Endothelial cell of umbilical vein (primary cell): ENCODE measurements at regions not wholly inside any gene's neighbourhood (a gene's known extent, or its start where the extent isn't known, plus 50 kb on each side); places are given as distances from the start of the nearest gene placed in this dataset.

Experiments
- BruUV-seq: library from RNA; stranded (reverse); fragments of 400-500 nt; replicated peaks from 2 replicates; lab custom pipeline; 2021; lab: Mats Ljungman, UMichigan
- CTCF ChIA-PET: fragments of 300-600, 350-600 bp; sonication (Branson Sonifier 250); formaldehyde crosslinking; loops from one replicate; lab custom pipeline; 2021; ENCODE audit warnings: antibody characterized with exemption, inconsistent platforms; lab: Charles Lee
- POLR2A ChIA-PET: fragments of 300-600, 350-600 bp; sonication (Branson Sonifier 250); formaldehyde crosslinking; loops from one replicate; lab custom pipeline; 2021; ENCODE audit warnings: antibody characterized with exemption, inconsistent platforms; lab: Charles Lee
- DNase-seq: peaks from one replicate; pipeline ENCODE4 v3.0.0-alpha.2; 2011; ENCODE audit warnings: low read depth, low spot score
- FAIRE-seq: peaks from 2 replicates; lab custom pipeline; 2011; peaks lifted over from hg19 to GRCh38; lab: Jason Lieb, UNC
- H2AFZ ChIP-seq: 2 replicates; pipeline ENCODE4 v1.6.0; 2012; ENCODE audit warnings: low read depth, low read length, control low read depth, inconsistent platforms
- H3K27ac ChIP-seq: 2 replicates; pipeline ENCODE4 v1.5.1; 2011; ENCODE audit warnings: low read depth, mild to moderate bottlenecking, control low read depth, low read length, moderate library complexity; ENCODE audit not compliant: insufficient read depth
- H3K27me3 ChIP-seq, 2 experiments: 2 replicates each; pipeline versions ENCODE4 v1.6.0 to v1.6.1; 2011; ENCODE audit warnings: low read length in 2 of 2, mixed read lengths in 1 of 2; ENCODE audit not compliant: control insufficient read depth in 2 of 2, insufficient read depth in 2 of 2
- H3K36me3 ChIP-seq, 2 experiments: 2 replicates in 1 of 2; 3 replicates in 1 of 2; pipeline ENCODE4 v1.5.1; 2011; ENCODE audit warnings: low read length in 2 of 2, mild to moderate bottlenecking in 1 of 2, moderate library complexity in 1 of 2; ENCODE audit not compliant: control insufficient read depth in 2 of 2, insufficient read depth in 2 of 2; ENCODE audit errors: extremely low read depth in 1 of 2
- H3K4me1 ChIP-seq: 3 replicates; pipeline ENCODE4 v1.5.1; 2011; ENCODE audit warnings: mild to moderate bottlenecking, low read length; ENCODE audit not compliant: control insufficient read depth, insufficient read depth; ENCODE audit errors: extremely low read depth
- H3K4me2 ChIP-seq: 2 replicates; pipeline ENCODE4 v1.6.1; 2011; ENCODE audit warnings: low read length, control low read depth, mixed read lengths; ENCODE audit not compliant: insufficient read depth
- H3K4me3 ChIP-seq, 3 experiments: fragments of 200-600 bp in 1 of 3; sonication (generic), shearing (Covaris generic) in 1 of 3; replicated peaks in 1 of 3; 2 replicates each; pipeline ENCODE4 v1.5.1; 2011 to 2016; ENCODE audit warnings: control low read depth in 3 of 3, low read length in 3 of 3, mild to moderate bottlenecking in 2 of 3, inconsistent platforms in 1 of 3, low read depth in 1 of 3, moderate library complexity in 1 of 3; ENCODE audit not compliant: insufficient read depth in 1 of 3
- H3K79me2 ChIP-seq: 2 replicates; pipeline ENCODE4 v1.6.0; 2012; ENCODE audit warnings: low read length, inconsistent platforms; ENCODE audit not compliant: control insufficient read depth, insufficient read depth
- H3K9ac ChIP-seq: replicated peaks from 2 replicates; pipeline ENCODE3; 2011; ENCODE audit warnings: low read length, control low read depth; ENCODE audit not compliant: insufficient read depth; ENCODE audit errors: extremely low read depth
- H3K9me1 ChIP-seq: replicated peaks from 3 replicates; pipeline ENCODE4 v1.6.0; 2011; ENCODE audit warnings: mild to moderate bottlenecking, low read length; ENCODE audit not compliant: control insufficient read depth, insufficient read depth; ENCODE audit errors: extremely low read depth
- H3K9me3 ChIP-seq: replicated peaks from 2 replicates; pipeline ENCODE4 v1.5.1; 2012; ENCODE audit warnings: low read length, inconsistent platforms; ENCODE audit not compliant: control insufficient read depth, insufficient read depth
- H4K20me1 ChIP-seq: replicated peaks from 2 replicates; pipeline ENCODE3; 2011; ENCODE audit warnings: mild to moderate bottlenecking, low read length; ENCODE audit not compliant: control insufficient read depth, insufficient read depth; ENCODE audit errors: extremely low read depth
- CTCF ChIP-seq, 2 donors: IDR thresholded peaks; 1 replicate in 1 of 2; 2 replicates in 1 of 2; pipeline ENCODE4 v1.5.1; 2011; ENCODE audit warnings: low read length in 2 of 2, mild to moderate bottlenecking in 2 of 2, moderate library complexity in 2 of 2, control low read depth in 1 of 2, inconsistent platforms in 1 of 2, low read depth in 1 of 2; ENCODE audit not compliant: insufficient read depth in 1 of 2; ENCODE audit errors: extremely low read depth in 1 of 2
- EZH2 ChIP-seq: IDR thresholded peaks from 2 replicates; pipeline ENCODE4 v1.6.1; 2012; ENCODE audit warnings: borderline replicate concordance, low read depth, mild to moderate bottlenecking, moderate library complexity, low read length, inconsistent platforms; ENCODE audit not compliant: severe bottlenecking
- FOS ChIP-seq: IDR thresholded peaks from 2 replicates; pipeline ENCODE4 v1.6.1; 2011; ENCODE audit warnings: mild to moderate bottlenecking, low read length, moderate library complexity, borderline replicate concordance; ENCODE audit not compliant: insufficient read depth
- GATA2 ChIP-seq: IDR thresholded peaks from 2 replicates; pipeline ENCODE4 v1.7.0; 2011; ENCODE audit warnings: low read depth, mild to moderate bottlenecking, moderate library complexity, mixed read lengths, low read length; ENCODE audit not compliant: insufficient read length, insufficient read depth
- JUN ChIP-seq: IDR thresholded peaks from 2 replicates; pipeline ENCODE4 v1.6.1; 2011; ENCODE audit warnings: borderline replicate concordance, low read depth; ENCODE audit not compliant: insufficient read length, insufficient read depth
- MAX ChIP-seq: IDR thresholded peaks from 2 replicates; pipeline ENCODE4 v1.6.1; 2011; ENCODE audit not compliant: insufficient read depth, insufficient read length
- MYC ChIP-seq: IDR thresholded peaks from one replicate; pipeline ENCODE4 v1.6.1; 2011; ENCODE audit warnings: mild to moderate bottlenecking, low read depth, low read length
- POLR2A ChIP-seq: IDR thresholded peaks from 2 replicates; pipeline ENCODE4 v1.6.1; 2012; ENCODE audit warnings: low read depth, mild to moderate bottlenecking, control low read depth, low read length
- POLR2AphosphoS5 ChIP-seq: IDR thresholded peaks from 2 replicates; pipeline ENCODE4 v1.6.1; 2012; ENCODE audit warnings: low read depth, mild to moderate bottlenecking, control low read depth, low read length, moderate library complexity; ENCODE audit not compliant: insufficient read depth
- dilution Hi-C: fragments of 300-500 bp; cut with MboI; formaldehyde crosslinking; loops from one replicate; pipeline ENCODE4 v1.15.0; 2019; ENCODE audit warnings: low sequenced_read_pairs; ENCODE audit not compliant: extremely low pct_ligation_motif_present
- intact Hi-C: fragments of 100-400 bp; cut with micrococcal nuclease; formaldehyde crosslinking; loops from one replicate; pipeline ENCODE4 v1.10.0; 2022

GRCh38 chr3:159497361-159497760 is 491.3 kb upstream of the IL12A start:
- dilution Hi-C loops = no loop called here
- intact Hi-C loops = no loop called here
- FAIRE-seq = no peak
- no peak overlapping the region for H3K9ac ChIP-seq
- H3K79me2 ChIP-seq = no peaks in the 10 kb centered on the region
- POLR2A ChIA-PET = no interaction called here
- DNase-seq = no peak
- TF ChIP-seq JUN = no peak
- TF ChIP-seq POLR2A = no peak
- no peak for TF ChIP-seq GATA2
- no peak for TF ChIP-seq EZH2
- TF ChIP-seq POLR2AphosphoS5 = no peak
- TF ChIP-seq MYC = no peak
- no peak for TF ChIP-seq CTCF (IDR thresholded peaks at IDR 0.05; ENCODE audit: extremely low read depth in 1 of 2, insufficient read depth in 1 of 2, low read depth in 1 of 2, low read length in 2 of 2)
- no peak for TF ChIP-seq FOS
- no peak for TF ChIP-seq MAX
- no peaks in the 10 kb centered on the region for H3K36me3 ChIP-seq
- BruUV-seq = no TSS peak
- no peak overlapping the region for H3K4me3 ChIP-seq
- H3K9me1 ChIP-seq = no peaks in the 10 kb centered on the region
- no peak overlapping the region for H3K27ac ChIP-seq
- H3K9me3 ChIP-seq = no peaks in the 10 kb centered on the region
- no peaks in the 10 kb centered on the region for H4K20me1 ChIP-seq
- no peak overlapping the region for H3K4me2 ChIP-seq
- H2AFZ ChIP-seq = no peak overlapping the region
- CTCF ChIA-PET = no interaction called here
- H3K27me3 ChIP-seq = no peaks in the 10 kb centered on the region
- H3K4me1 ChIP-seq = no peaks in the 10 kb centered on the region
